Stomach (tissue), 4 donors: ENCODE measurements at regions not wholly inside any gene's neighbourhood (a gene's known extent, or its start where the extent isn't known, plus 50 kb on each side); places are given as distances from the start of the nearest gene placed in this dataset.

Experiments
- EP300 ChIP-seq: sonication (generic); formaldehyde crosslinking; IDR thresholded peaks from one replicate; pipeline ENCODE4 v1.6.1; 2017; ENCODE audit warnings: antibody characterized with exemption
- POLR2A ChIP-seq, 4 donors: fragments of 450-650 bp; IDR thresholded peaks; one replicate each; pipeline ENCODE4 v1.6.1; 2016; ENCODE audit warnings: antibody characterized with exemption in 4 of 4, control low read depth in 2 of 4, mild to moderate bottlenecking in 1 of 4, moderate library complexity in 1 of 4
- POLR2AphosphoS5 ChIP-seq, 3 donors: sonication (generic); formaldehyde crosslinking; IDR thresholded peaks; one replicate each; pipeline ENCODE4 v1.6.1; 2016; ENCODE audit warnings: antibody characterized with exemption in 3 of 3
- TF ChIP-seq, protein P1 (sequence below), 7 experiments: fragments of 450-650 bp in 4 of 7; fragments of 200-600 bp in 3 of 7; sonication (generic) in 3 of 7; IDR thresholded peaks; one replicate each; pipeline ENCODE4 v1.5.1; 2016 to 2019; ENCODE audit warnings: antibody characterized with exemption in 7 of 7, control low read depth in 2 of 7, mild to moderate bottlenecking in 1 of 7

DNA sequence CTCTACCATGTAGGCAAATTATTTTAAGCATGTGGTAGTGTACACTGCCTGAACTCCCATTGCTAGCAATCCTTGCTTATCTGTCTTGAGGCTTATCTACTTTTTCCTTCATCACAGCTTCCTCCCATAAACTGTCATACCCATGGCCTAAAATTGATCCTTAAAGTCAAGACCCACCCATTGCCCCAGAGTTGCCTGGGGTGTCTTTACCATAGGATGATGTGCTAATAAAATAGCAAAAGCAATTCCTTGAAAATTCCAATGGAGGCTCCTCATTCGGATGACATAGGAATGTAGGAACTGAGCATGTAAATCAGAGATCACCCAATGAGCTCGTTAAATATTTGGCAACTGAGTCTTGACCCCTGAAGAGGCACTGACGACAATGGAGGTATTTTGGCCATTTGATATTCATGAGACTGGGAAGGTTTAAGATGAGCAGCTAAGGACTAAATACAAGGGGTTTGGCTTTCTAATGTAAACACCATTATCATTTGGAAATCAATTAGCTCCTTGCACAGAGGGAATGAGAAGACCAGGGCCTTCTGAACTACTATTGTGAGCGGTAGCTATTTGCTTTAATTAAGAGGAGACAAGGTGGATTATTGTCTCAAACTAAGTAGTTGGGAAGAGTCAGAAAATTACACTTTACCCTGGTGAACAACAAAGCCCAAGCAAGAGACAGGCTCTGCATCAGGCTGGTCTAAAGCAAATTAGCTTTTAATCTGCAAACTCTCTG is 234.9 kb downstream of the GATA3 start:
- TF ChIP-seq, protein P1, sequence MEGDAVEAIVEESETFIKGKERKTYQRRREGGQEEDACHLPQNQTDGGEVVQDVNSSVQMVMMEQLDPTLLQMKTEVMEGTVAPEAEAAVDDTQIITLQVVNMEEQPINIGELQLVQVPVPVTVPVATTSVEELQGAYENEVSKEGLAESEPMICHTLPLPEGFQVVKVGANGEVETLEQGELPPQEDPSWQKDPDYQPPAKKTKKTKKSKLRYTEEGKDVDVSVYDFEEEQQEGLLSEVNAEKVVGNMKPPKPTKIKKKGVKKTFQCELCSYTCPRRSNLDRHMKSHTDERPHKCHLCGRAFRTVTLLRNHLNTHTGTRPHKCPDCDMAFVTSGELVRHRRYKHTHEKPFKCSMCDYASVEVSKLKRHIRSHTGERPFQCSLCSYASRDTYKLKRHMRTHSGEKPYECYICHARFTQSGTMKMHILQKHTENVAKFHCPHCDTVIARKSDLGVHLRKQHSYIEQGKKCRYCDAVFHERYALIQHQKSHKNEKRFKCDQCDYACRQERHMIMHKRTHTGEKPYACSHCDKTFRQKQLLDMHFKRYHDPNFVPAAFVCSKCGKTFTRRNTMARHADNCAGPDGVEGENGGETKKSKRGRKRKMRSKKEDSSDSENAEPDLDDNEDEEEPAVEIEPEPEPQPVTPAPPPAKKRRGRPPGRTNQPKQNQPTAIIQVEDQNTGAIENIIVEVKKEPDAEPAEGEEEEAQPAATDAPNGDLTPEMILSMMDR (IDR thresholded peaks at IDR 0.05), result no peak
- TF ChIP-seq POLR2A (IDR thresholded peaks at IDR 0.05) (no peak), EP300 (no peak), POLR2AphosphoS5 (IDR thresholded peaks at IDR 0.05) (no peak)
